Neutrophil (primary cell): ENCODE measurements at regions not wholly inside any gene's neighbourhood (a gene's known extent, or its start where the extent isn't known, plus 50 kb on each side); places are given as distances from the start of the nearest gene placed in this dataset.

Experiments used
- H3K27ac ChIP-seq: fragments of 200-600 bp; sonication (generic); 2 replicates; pipeline ENCODE4 v1.5.1; 2016; ENCODE audit warnings: mild to moderate bottlenecking, moderate library complexity
- H3K27me3 ChIP-seq: fragments of 200-600 bp; sonication (generic); 2 replicates; pipeline ENCODE4 v1.6.0; 2016; ENCODE audit warnings: mild to moderate bottlenecking
- H3K36me3 ChIP-seq: fragments of 200-600 bp; sonication (generic); 2 replicates; pipeline ENCODE4 v1.5.1; 2017
- H3K4me1 ChIP-seq, 2 experiments: fragments of 200-600 bp in 1 of 2; sonication (generic) in 1 of 2; 1 replicate in 1 of 2; 2 replicates in 1 of 2; pipeline versions ENCODE4 v1.5.1 to v1.6.1; 2013 to 2016; ENCODE audit warnings: low read depth in 1 of 2, low read length in 1 of 2, mild to moderate bottlenecking in 1 of 2, moderate library complexity in 1 of 2; ENCODE audit not compliant: control insufficient read depth in 1 of 2, insufficient read depth in 1 of 2
- H3K4me3 ChIP-seq, 2 experiments: fragments of 200-600 bp in 1 of 2; sonication (generic) in 1 of 2; 1 replicate in 1 of 2; 2 replicates in 1 of 2; pipeline ENCODE4 v1.5.1; 2013 to 2016; ENCODE audit warnings: low read depth in 1 of 2, low read length in 1 of 2, mild to moderate bottlenecking in 1 of 2, moderate library complexity in 1 of 2
- H3K9me3 ChIP-seq: fragments of 200-600 bp; sonication (generic); 2 replicates; pipeline ENCODE4 v1.5.1; 2016
- CTCF ChIP-seq: fragments of 200-600 bp; sonication (generic); IDR thresholded peaks from 2 replicates; pipeline ENCODE4 v1.5.1; 2016; ENCODE audit warnings: antibody characterized with exemption

- Histone ChIP-seq H3K36me3 (no peaks in the 10 kb centered on the region), H3K27me3 (no peaks in the 10 kb centered on the region), H3K9me3 (no peaks in the 10 kb centered on the region), H3K27ac (no peak overlapping the region), H3K4me1 (no peaks in the 10 kb centered on the region), H3K4me3 (no peak overlapping the region)
- TF ChIP-seq CTCF = no peak
These were observed 904.2 kb upstream of the MIR17HG start for GRCh38 chr13:90443268-90443667.

- Histone ChIP-seq H3K9me3 (no peaks in the 10 kb centered on the region), H3K27me3 (no peaks in the 10 kb centered on the region), H3K4me1 (no peaks in the 10 kb centered on the region), H3K4me3 (no peak overlapping the region), H3K36me3 (no peaks in the 10 kb centered on the region), H3K27ac (no peak overlapping the region)
- TF ChIP-seq CTCF = no peak
These were observed 903.3 kb upstream of the MIR17HG start for GRCh38 chr13:90444232-90444631.

GRCh38 chr13:90445179-90445578 lies 902.3 kb upstream of the MIR17HG start:
- no peaks in the 10 kb centered on the region for H3K4me1 ChIP-seq
- no peaks in the 10 kb centered on the region for H3K36me3 ChIP-seq
- no peak for TF ChIP-seq CTCF
- no peak overlapping the region for H3K4me3 ChIP-seq
- H3K27me3 ChIP-seq = no peaks in the 10 kb centered on the region
- no peaks in the 10 kb centered on the region for H3K9me3 ChIP-seq
- H3K27ac ChIP-seq = no peak overlapping the region

- H3K27ac ChIP-seq = no peak overlapping the region
- no peaks in the 10 kb centered on the region for H3K36me3 ChIP-seq
- no peak for TF ChIP-seq CTCF
These were observed 900.3 kb upstream of the MIR17HG start for GRCh38 chr13:90447034-90447733.

GRCh38 chr13:90447734-90448101 lies 899.8 kb upstream of the MIR17HG start:
- Histone ChIP-seq H3K9me3 (no peaks in the 10 kb centered on the region), H3K27me3 (no peaks in the 10 kb centered on the region), H3K4me3 (no peak overlapping the region), H3K4me1 (no peaks in the 10 kb centered on the region), H3K36me3 (no peaks in the 10 kb centered on the region), H3K27ac (no peak overlapping the region)
- TF ChIP-seq CTCF = no peak

More at GRCh38 chr13:90447034-90447733, 900.3 kb upstream of the MIR17HG start:
- Histone ChIP-seq H3K4me1 (no peaks in the 10 kb centered on the region), H3K27me3 (no peaks in the 10 kb centered on the region), H3K9me3 (no peaks in the 10 kb centered on the region), H3K4me3 (no peak overlapping the region)
